ENCODE measurements at regions not wholly inside any gene's neighbourhood (a gene's known extent, or its start where the extent isn't known, plus 50 kb on each side); places are given as distances from the start of the nearest gene placed in this dataset.

GRCh38 chr13:103973740-103974139, 907.5 kb upstream of the SLC10A2 start:
- TF ChIP-seq CTCF (IDR thresholded peaks at IDR 0.05) (no peak), POLR2A (IDR thresholded peaks at IDR 0.05) (no peak)

Data from right lobe of liver (tissue), 4 donors.